ENCODE measurements at regions not wholly inside any gene's neighbourhood (a gene's known extent, or its start where the extent isn't known, plus 50 kb on each side); places are given as distances from the start of the nearest gene placed in this dataset.

GRCh38 chr9:89805571-89806292 lies 200.9 kb downstream of the GADD45G start:
- TF ChIP-seq CTCF (IDR thresholded peaks at IDR 0.05) (no peak), POLR2A (IDR thresholded peaks at IDR 0.05) (no peak)
